OCI-LY1 (cell line): ENCODE measurements at regions not wholly inside any gene's neighbourhood (a gene's known extent, or its start where the extent isn't known, plus 50 kb on each side); places are given as distances from the start of the nearest gene placed in this dataset.

Experiments used
- H2AFZ ChIP-seq: fragments of 200-600 bp; sonication (generic), shearing (Covaris generic); 2 replicates; pipeline ENCODE4 v1.6.0; 2014; ENCODE audit warnings: antibody characterized with exemption, mild to moderate bottlenecking, low read length
- H3F3A ChIP-seq: fragments of 200-600 bp; sonication (generic), shearing (Covaris generic); 2 replicates; pipeline ENCODE4 v1.6.0; 2014; ENCODE audit warnings: mild to moderate bottlenecking, antibody characterized with exemption, low read length, moderate library complexity; ENCODE audit not compliant: insufficient read depth
- H3K27ac ChIP-seq: fragments of 200-600 bp; sonication (generic); 2 replicates; pipeline ENCODE4 v1.5.1; 2014; ENCODE audit warnings: low read length, mixed run types, mild to moderate bottlenecking, low read depth; ENCODE audit not compliant: poor library complexity, severe bottlenecking
- H3K27me3 ChIP-seq: fragments of 200-600 bp; sonication (generic); 2 replicates; pipeline ENCODE4 v1.6.0; 2014; ENCODE audit warnings: antibody characterized with exemption, mild to moderate bottlenecking, low read length, moderate library complexity; ENCODE audit not compliant: insufficient read depth
- H3K36me3 ChIP-seq: fragments of 200-600 bp; sonication (generic); 2 replicates; pipeline ENCODE4 v1.6.1; 2014; ENCODE audit warnings: mild to moderate bottlenecking, antibody characterized with exemption, low read length, moderate library complexity, mixed read lengths; ENCODE audit not compliant: insufficient read depth
- H3K4me1 ChIP-seq: fragments of 200-600 bp; sonication (generic); 2 replicates; pipeline ENCODE4 v1.5.1; 2014; ENCODE audit warnings: mild to moderate bottlenecking, low read length, moderate library complexity; ENCODE audit not compliant: insufficient read depth, severe bottlenecking
- H3K4me2 ChIP-seq: fragments of 200-600 bp; sonication (generic), shearing (Covaris generic); 2 replicates; pipeline ENCODE4 v1.6.1; 2014; ENCODE audit warnings: low read length
- H3K4me3 ChIP-seq: fragments of 200-600 bp; sonication (generic); 2 replicates; pipeline ENCODE4 v1.5.1; 2014; ENCODE audit warnings: low read length, low read depth, mild to moderate bottlenecking, mixed read lengths; ENCODE audit not compliant: poor library complexity, severe bottlenecking
- H3K79me2 ChIP-seq: fragments of 200-600 bp; shearing (Covaris generic); 2 replicates; pipeline ENCODE4 v1.6.1; 2016; ENCODE audit warnings: mixed run types, low read length, mixed read lengths; ENCODE audit not compliant: insufficient read depth
- H3K9ac ChIP-seq: fragments of 200-600 bp; sonication (generic), shearing (Covaris generic); 2 replicates; pipeline ENCODE4 v1.6.1; 2014; ENCODE audit warnings: mild to moderate bottlenecking, low read length, mixed read lengths
- H3K9me2 ChIP-seq: fragments of 200-600 bp; sonication (generic), shearing (Covaris generic); 2 replicates; pipeline ENCODE4 v1.6.1; 2014; ENCODE audit warnings: low read depth, mild to moderate bottlenecking, low read length, mixed read lengths
- H3K9me3 ChIP-seq: fragments of 200-600 bp; shearing (Covaris generic); 2 replicates; pipeline ENCODE4 v1.6.1; 2014; ENCODE audit warnings: low read length, mixed read lengths
- H4K20me1 ChIP-seq: fragments of 200-600 bp; sonication (generic), shearing (Covaris generic); 2 replicates; pipeline ENCODE4 v1.6.0; 2016; ENCODE audit warnings: mild to moderate bottlenecking, low read length; ENCODE audit not compliant: insufficient read depth
- EZH2 ChIP-seq: fragments of 200-600 bp; sonication (generic), shearing (Covaris generic); IDR thresholded peaks from 2 replicates; pipeline ENCODE4 v1.8.0; 2017; ENCODE audit warnings: borderline replicate concordance, mixed run types, mild to moderate bottlenecking, antibody characterized with exemption, low read length, moderate library complexity, mixed read lengths
- TF ChIP-seq, protein P1 (sequence below): fragments of 200-600 bp; sonication (generic), shearing (Covaris generic); IDR thresholded peaks from 2 replicates; pipeline ENCODE4 v1.5.1; 2017; ENCODE audit warnings: mild to moderate bottlenecking, antibody characterized with exemption, low read length, moderate library complexity, mixed read lengths

DNA sequence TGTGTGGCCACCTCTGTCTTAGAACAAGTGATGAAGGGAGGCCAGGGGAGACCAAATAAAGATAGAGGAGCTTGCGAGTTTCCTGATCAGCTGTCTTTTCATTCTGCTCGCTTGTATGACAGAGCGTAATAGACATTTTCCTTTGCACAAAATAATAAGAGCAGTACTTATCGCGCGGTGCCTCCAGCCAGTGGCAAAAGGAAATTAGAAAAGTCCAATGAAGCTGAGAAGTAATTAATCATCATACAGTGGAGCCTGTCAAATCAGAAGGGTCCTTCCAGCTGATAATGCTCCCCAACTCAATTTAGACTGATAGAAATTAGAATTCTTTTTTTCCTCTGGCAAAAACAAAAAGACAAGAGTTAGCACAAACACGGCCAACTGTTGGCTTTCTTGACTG lies 307.0 kb upstream of the IRX5 start:
- Histone ChIP-seq H3K4me2 (no peak overlapping the region), H3K36me3 (no peaks in the 10 kb centered on the region), H3K27ac (no peak overlapping the region), H3F3A (no peaks in the 10 kb centered on the region), H3K9me2 (no peaks in the 10 kb centered on the region), H3K4me3 (no peak overlapping the region), H3K79me2 (no peaks in the 10 kb centered on the region), H3K9me3 (no peaks in the 10 kb centered on the region), H3K9ac (no peak overlapping the region), H2AFZ (no peak overlapping the region), H3K27me3 (no peaks in the 10 kb centered on the region), H4K20me1 (no peaks in the 10 kb centered on the region), H3K4me1 (no peaks in the 10 kb centered on the region)
- TF ChIP-seq, protein P1, sequence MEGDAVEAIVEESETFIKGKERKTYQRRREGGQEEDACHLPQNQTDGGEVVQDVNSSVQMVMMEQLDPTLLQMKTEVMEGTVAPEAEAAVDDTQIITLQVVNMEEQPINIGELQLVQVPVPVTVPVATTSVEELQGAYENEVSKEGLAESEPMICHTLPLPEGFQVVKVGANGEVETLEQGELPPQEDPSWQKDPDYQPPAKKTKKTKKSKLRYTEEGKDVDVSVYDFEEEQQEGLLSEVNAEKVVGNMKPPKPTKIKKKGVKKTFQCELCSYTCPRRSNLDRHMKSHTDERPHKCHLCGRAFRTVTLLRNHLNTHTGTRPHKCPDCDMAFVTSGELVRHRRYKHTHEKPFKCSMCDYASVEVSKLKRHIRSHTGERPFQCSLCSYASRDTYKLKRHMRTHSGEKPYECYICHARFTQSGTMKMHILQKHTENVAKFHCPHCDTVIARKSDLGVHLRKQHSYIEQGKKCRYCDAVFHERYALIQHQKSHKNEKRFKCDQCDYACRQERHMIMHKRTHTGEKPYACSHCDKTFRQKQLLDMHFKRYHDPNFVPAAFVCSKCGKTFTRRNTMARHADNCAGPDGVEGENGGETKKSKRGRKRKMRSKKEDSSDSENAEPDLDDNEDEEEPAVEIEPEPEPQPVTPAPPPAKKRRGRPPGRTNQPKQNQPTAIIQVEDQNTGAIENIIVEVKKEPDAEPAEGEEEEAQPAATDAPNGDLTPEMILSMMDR: no peak
- no peak for TF ChIP-seq EZH2

DNA sequence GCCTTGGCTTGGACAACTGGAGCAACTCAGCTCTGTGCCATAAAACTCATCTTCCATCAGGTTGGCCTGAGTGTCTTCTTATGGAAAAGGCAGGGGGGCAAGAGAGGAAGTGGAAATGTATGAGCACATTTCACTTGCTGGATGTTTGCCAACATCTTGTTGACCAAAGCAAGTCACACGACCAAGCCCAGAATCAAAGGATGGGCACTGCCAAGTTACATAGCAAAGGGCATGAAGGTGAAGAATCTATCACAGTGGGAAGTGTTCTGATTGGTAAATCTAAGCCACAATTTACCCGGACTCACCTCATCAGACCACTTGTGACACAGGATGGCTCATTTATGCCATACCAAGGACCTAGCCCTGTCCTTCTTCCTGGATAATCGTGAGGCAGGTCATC lies 310.5 kb upstream of the IRX5 start:
- H3K4me3 ChIP-seq: no peak overlapping the region
- H3K4me2 ChIP-seq: no peak overlapping the region
- H3K27ac ChIP-seq: no peak overlapping the region
- no peaks in the 10 kb centered on the region for H3K4me1 ChIP-seq
- H3K9me2 ChIP-seq: no peaks in the 10 kb centered on the region
- H2AFZ ChIP-seq: no peak overlapping the region
- TF ChIP-seq EZH2: no peak
- TF ChIP-seq, protein P1: no peak
- H3K9me3 ChIP-seq: no peaks in the 10 kb centered on the region
- H3K36me3 ChIP-seq: no peaks in the 10 kb centered on the region
- no peaks in the 10 kb centered on the region for H3K79me2 ChIP-seq
- no peaks in the 10 kb centered on the region for H3F3A ChIP-seq
- H4K20me1 ChIP-seq: no peaks in the 10 kb centered on the region
- no peak overlapping the region for H3K9ac ChIP-seq
- no peaks in the 10 kb centered on the region for H3K27me3 ChIP-seq

DNA sequence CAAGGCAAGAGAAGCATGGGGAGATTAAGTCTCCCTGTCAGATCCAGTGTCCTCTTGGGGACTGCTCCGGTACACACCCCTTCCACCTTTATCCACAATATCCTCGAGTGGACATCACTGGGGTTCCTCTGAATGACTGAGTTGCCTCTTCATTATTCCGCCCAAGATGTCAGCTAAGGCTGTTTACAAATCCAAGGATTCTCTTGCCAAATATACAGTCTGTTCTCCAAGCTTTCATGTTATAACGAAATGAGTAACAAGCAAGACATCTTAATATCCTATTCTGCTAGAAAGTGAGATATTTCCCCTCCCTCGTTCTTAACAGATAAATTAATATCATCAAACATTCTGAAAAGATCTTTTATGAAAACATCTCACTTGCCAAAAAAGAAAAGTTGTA lies 314.1 kb upstream of the IRX5 start:
- no peak overlapping the region for H3K4me2 ChIP-seq
- H3K4me1 ChIP-seq: no peaks in the 10 kb centered on the region
- no peaks in the 10 kb centered on the region for H3K27me3 ChIP-seq
- H3K9me3 ChIP-seq: no peaks in the 10 kb centered on the region
- no peaks in the 10 kb centered on the region for H3F3A ChIP-seq
- no peak overlapping the region for H3K27ac ChIP-seq
- TF ChIP-seq EZH2: no peak
- TF ChIP-seq, protein P1: no peak
- H3K4me3 ChIP-seq: no peak overlapping the region
- no peaks in the 10 kb centered on the region for H3K9me2 ChIP-seq
- H3K9ac ChIP-seq: no peak overlapping the region
- no peaks in the 10 kb centered on the region for H3K79me2 ChIP-seq
- H3K36me3 ChIP-seq: no peaks in the 10 kb centered on the region
- no peak overlapping the region for H2AFZ ChIP-seq
- H4K20me1 ChIP-seq: no peaks in the 10 kb centered on the region
